ENCODE measurements at regions not wholly inside any gene's neighbourhood (a gene's known extent, or its start where the extent isn't known, plus 50 kb on each side); places are given as distances from the start of the nearest gene placed in this dataset.

DNA sequence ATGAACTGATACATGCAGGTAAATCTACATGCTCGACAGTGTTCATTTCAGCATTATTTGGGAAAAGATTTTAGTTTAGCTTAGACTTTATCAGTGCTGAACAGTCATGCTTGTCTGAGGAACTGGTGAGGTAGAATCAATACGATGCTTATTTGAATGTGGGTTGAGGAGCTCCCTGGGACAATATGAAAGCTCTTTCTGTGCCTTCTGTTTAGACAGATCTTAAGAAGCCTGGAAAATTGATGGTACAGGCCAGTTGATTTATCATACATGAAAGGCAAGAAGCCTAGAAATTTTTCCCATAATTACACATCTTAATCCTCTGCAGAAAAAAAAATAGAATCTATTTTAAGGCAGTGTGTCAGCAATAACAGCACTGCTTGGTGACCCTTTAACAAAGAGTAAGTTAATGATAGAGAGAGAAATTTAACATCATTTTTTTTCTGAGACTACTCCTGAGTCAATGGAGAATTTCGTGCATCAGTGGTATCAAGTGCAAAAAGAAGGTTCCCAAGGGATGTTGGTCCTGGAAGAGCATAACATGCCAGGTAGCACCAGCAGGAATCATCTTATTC is 252.2 kb upstream of the CDH20 start:
- DNase-seq (ENCODE audit: low spot score): no peak

DNA sequence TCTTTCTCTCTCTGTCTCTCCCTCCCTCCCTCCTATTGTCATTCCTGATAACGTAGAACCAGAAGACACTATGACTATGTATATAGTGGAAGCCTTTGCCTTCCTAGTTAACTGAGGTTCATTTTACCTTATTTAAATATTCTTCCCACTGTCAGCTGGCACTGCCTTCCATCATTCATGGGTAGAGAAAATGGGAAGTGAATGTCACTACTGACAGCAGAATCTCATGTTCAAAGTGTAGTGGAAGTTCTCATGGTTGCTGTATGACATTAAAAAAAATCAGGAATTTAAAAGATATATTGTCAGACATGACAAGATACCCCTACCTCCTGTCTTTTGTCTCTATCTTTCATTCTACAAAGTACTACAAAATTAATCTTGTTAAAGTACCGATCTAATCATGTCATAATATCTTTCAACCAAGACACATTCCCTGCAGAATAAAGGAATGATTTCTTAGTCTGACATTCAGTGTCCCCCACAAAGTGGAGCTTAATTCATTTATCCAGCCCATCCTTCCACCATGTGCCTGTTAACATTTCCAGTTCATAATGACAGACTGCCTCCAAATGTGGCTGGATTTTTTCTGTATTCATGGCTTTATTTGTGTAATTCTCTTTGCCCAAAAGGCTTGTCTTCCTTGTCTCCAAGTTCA is 250.1 kb upstream of the CDH20 start:
- no peak for DNase-seq (ENCODE audit: low spot score)

DNA sequence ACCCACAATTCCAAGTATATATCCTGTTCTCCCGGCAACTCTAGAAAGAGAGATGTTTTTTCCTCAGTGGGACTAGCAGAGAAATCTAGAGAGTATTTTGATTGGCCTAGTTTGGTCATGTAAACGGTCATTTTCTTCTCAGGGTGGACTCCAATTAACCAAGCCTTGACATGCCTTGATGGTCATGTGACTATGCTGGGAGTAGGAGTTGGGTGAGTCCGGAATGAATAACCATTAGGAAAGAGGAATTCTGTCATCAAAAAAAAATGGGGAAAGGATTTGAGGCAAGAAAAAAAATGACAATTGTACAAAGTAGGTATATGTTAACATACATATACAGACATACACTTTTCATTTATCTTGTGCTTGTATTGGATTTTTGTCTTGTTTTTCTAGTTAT is 248.2 kb upstream of the CDH20 start:
- DNase-seq (ENCODE audit: low spot score): no peak

DNA sequence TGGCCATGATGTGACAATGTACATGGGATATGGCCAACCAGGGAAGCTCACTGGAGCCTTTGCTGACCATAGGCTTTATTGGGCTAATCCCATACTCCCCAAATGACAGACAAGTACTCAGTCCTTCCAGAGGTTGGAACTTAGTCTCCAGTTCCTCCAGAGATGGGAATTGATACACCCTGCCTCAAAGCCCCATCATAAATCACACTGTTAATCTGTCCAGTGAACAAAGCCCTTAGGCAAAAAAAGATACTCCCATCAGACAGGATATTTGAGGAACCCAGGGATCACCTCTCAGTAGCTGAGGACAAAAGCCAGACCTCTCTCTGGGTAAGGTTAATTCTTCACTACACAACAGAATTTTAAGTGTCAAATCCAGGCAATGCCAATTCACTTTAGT is 247.5 kb upstream of the CDH20 start:
- DNase-seq (ENCODE audit: low spot score): no peak

DNA sequence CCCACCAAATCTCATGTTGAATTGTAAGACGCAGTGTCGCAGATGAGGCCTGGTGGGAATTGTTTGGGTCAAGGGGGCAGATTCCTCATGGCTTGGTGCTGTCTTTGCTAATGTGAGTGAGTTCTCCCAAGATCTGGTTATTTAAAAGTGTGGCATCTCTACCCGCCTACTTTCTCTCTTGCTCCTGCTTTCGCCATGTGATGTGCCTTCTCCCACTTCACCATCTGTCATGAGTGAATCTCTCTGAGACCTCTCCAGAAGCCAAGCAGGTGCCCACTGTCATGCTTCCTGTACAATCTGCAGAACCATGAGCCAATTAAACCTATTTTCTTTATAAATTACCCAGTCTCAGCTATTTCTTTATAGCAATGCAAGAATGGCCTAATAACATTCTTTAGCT is 246.6 kb upstream of the CDH20 start:
- DNase-seq (ENCODE audit: low spot score): no peak

DNA sequence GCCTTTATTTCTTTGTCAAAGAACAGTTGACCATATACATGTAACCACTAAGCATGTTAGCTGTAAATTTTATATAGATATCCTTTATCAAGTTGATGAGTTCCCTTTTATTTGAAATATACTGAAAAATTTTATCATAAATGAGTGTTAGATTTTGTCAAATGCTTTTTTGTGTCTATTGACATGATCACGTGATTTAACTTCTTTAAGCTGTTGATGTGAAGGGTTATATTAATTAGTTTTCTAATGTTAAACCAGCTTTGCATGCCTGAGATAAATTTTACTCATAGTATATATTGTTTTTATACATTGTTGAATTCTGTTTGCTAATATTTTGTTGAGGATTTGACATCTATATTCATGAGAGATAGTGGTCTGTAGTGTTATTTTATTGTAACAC is 241.9 kb upstream of the CDH20 start:
- no peak for DNase-seq (ENCODE audit: low spot score)

DNA sequence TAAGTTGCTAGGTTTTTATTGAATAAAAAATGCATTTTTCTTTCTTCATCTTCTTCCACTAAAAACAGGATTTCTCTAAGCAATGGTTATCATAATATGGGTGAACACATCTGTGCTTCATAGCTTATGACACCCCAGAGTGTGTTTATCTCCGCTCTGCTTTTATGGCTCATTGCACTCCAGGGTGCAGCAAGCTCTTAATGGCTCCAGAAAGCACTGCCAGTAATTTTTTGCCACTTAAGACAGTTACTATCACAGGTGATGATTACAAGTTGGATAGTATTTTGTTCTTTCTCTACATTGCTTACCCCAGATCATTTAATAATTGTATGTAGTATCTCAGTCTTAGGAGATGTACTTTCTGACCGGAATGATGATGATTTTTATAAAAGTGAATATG is 239.3 kb upstream of the CDH20 start:
- DNase-seq (ENCODE audit: low spot score): no peak

DNA sequence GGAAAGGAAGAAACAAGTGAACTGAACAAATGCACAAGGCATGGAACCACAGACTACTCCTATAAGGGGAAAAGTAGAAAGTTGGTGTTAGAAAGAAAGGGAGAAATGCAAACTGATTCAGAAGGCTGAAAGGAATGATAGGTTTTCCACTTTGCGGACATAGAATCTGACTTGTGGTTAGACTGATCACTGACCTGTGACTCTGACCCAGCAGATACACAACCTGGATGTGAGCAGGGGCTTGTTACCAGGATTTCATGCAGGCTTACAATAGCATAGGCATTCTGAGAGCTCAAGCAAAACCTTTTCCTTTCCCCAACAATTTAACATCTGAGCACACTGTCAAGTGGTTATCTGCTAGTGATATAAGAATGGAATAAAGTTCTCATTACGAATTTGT is 237.0 kb upstream of the CDH20 start:
- DNase-seq (ENCODE audit: low spot score): no peak

DNA sequence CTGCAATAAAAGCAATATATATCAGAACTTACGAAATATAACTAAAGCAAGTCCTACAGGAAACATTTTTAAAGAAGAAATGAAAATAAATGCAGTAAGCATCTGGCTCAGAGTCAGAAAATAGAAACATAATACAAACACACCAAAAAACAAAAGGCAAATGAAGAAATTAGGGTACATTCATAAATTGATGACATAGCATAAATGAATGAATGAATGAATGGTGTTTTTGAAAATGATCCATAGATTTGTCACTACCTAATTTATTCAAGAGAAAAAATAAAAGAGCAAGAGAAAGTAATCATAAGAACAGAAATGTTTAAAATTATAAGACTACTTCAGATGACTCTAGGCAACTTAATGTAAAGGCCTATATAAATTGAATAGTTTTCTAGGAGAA is 226.1 kb upstream of the CDH20 start:
- no peak for DNase-seq (ENCODE audit: low spot score)

DNA sequence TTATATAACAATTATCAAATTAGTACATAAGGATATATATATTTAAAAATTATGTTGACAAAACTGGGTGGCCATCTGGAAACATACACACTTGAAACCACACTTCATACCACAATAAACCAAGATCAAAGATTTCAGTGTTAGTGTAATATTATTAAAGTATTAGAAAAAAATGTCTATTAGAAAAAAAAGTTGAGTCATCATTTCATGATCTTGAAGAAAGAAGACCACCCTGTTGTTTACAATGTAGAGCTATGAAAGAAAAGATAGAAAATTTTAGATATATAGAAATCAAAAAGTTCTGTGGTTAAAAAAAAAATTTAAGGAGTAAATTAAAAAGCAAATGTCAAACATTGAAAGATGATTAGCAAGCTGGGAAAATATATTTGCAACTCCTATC is 224.5 kb upstream of the CDH20 start:
- DNase-seq (ENCODE audit: low spot score): no peak

DNA sequence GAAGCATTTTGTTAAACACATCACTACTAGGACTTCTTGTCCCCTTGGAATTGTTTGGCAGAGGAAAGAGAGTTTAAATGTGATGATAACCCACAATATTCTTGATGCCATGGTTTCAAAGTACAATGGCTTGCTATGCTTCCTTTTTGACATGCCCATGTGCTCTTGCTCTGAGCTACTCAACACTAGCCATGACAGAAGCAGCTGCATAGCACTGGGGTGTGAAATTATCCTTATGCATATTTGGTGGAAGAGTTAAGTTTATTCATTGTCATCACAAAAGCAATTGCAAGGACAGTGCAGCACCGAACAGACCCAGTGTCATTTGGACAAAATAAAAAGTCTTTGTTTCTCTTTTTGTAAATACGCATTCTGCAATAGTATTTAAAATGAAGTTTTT is 209.9 kb upstream of the CDH20 start:
- no peak for DNase-seq (ENCODE audit: low spot score)

DNA sequence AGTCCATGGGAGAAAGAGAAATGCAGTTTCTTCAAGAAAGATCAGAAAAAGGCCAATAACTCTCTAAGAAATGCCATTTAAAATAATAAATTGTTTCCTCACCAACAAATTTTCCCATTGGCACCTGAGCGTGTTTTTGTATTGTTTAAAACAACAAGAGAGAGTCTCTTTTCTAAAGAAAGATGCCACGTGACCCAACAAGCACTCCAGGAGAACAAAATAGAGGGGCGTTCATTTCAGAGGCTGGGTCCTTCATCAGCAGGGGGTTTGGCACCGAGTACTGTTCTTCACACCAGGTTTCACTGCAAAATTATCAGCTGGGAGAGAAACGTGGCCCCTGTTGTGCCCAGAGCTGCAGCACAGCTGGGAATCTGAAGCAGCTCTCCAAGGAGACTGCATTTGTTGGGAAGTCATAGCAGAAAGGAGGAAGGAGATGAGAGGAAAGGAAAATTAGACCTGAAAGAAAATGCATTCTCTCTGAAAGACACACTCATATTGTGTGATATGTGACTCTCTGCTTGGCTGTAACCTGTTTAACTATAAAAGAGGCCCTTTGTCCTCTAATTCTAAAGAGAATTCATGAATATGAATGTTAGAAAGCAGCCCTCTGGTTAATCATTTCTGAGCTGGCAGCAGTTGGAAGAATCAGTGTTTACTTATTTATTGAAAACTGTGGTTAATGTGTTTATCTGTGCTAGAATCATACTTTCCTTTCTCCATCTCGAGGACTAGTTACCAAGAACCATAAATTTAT is 205.3 kb upstream of the CDH20 start:
- DNase-seq (ENCODE audit: low spot score): no peak

DNA sequence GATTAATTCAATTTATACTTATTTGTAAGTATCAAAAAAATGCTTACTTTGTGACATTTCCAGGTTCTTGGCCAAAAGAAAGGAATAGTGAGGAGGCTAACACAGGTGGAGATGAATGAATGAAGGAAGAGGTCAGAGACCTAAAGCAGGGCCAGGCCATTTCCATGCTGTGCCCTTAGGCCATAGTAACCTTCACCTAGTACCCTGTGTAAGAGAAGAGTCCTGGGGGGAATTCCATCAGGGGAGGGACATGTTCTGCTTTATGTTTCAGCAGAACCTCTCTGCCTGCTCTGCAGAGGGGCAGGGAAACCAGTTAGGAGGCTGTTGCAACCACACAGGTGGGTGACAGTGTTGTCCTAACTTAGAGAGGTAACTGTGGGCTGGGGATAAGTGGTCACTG is 204.2 kb upstream of the CDH20 start:
- DNase-seq (ENCODE audit: low spot score): no peak

DNA sequence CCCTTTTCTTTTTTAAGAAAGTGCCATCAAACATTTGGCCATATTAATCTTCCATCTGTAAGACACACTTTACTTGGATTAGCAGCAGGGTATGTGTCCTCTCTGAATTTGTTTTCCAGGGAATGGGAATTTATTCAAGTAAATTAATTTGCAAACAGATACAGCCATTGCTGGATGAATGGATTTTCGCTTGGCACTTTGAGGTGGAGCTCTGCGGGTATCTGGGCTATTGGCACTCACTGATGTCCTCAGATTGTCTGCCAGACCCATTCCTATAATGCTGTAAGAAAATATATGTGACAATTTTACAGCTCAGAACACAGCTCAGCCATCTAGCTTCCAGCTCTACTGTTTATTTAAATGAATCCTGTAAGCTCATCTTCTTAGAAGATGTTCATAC is 201.2 kb upstream of the CDH20 start:
- DNase-seq (ENCODE audit: low spot score): no peak

DNA sequence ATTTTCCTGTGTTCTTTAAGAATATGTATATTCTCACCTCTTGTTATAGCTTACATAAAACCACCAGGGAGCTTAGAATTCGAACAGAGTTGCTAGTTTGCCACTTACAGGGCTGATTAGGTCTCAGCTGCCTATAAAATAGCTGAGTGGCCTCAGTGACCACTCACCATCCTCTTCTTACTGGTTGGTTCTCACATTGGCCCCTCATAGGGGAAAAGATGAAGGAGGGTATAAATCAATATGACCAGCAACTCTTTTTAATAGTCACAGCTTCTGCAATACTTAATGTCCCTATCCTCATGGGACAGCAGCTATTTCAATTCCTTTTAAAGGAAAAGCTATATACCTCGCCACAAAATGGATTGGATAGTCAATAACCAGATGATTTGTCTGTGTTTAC is 199.4 kb upstream of the CDH20 start:
- no peak for DNase-seq (ENCODE audit: low spot score)

DNA sequence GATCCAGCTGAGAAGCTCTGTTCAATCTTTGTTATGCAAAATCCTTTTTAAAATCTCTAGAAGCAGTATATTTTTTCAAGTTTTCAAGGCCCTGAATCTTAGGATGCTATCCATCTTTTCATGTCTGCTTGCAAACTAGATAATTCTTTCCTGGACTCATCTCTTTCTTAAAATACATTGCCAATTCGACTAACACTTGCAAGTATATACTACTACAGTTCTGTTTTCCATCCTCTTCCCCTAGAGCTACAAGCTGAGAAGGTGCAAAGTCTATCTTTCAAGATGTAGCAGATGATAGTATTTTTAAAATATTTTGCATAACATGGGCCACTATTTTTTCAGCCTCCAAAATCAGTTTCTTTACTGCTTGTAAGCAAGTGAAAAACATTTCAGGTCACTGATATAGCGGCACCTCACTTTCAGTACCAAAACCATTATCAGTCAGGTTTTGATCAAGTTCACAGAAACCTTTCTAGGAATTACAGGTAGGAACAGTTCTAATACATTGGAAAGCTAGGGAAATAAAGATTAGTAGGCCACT is 196.4 kb upstream of the CDH20 start:
- no peak for DNase-seq (ENCODE audit: low spot score)

DNA sequence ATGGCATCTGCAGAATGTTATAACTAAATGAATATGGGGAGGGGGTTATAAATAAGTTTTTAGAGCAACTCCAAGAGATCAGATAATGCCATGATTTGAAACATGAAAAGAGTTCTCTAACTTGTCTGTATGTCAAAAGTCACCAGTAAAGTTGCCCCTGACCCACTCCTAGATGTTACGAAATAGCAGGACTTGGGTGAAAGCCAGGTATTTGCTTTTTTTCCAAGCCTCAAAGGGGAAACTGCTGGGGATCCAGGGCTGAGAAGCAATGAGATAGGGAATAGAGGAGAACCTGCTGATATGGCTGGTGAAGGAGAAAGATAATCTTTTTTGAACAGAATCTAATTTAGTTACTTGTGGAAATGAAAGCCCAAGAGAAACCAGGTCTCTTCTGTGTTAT is 191.5 kb upstream of the CDH20 start:
- no peak for DNase-seq (ENCODE audit: low spot score)

DNA sequence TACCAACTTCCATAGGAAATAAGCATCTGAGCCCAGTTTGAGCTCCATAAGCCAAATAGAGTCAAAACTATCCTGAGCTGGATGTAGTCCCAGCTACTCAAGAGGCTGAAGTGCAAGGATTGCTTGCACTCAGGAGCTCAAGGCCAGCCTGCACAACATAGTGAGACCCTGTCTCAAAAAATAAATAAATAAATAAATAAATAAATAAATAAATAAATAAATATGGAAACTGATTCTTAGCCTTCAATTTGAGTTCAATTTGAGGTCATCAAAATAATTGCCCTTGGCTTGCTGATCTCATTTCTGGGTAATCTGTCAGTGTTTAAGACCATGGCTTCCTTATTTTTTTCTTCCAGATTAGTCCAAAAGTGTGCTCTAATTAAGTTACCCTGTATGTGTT is 184.9 kb upstream of the CDH20 start:
- no peak for DNase-seq (ENCODE audit: low spot score)

DNA sequence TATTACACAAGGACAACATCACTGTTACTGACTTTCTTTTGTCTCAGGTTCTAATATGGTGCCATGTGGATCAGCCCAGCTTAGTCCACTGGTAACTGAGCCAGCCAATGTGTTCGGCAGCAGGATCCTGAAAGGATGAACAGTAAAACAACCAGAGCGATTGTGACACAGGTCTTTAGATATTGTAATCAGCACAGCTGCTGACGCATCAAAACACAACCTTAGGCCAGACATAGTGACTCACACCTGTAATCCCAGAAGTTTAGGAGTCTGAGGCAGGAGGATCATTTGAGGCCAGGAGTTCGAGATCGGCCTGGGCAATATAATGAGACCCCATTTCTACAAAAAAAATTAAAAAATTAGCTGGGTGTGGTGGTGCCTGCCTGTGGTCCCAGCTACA is 183.4 kb upstream of the CDH20 start:
- no peak for DNase-seq (ENCODE audit: low spot score)

DNA sequence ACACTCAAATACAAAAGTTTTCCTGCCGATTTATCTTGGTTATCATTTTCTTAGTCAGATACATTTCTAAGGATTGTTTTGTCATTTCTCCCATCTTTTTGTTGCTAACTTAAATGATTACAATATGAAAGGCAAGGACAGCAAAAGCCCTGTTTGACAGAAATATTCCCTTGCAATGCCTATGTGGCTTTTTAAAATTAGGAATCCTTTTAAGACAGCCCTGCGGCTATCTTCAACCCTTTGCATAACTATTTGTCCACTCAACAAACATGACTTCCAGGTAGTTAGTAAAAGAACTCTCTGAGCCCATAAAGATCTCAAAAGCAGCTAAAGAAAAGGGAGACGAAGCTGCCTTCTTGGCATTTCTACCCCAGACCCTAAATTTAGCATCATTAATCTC is 179.7 kb upstream of the CDH20 start:
- no peak for DNase-seq (ENCODE audit: low spot score)

DNA sequence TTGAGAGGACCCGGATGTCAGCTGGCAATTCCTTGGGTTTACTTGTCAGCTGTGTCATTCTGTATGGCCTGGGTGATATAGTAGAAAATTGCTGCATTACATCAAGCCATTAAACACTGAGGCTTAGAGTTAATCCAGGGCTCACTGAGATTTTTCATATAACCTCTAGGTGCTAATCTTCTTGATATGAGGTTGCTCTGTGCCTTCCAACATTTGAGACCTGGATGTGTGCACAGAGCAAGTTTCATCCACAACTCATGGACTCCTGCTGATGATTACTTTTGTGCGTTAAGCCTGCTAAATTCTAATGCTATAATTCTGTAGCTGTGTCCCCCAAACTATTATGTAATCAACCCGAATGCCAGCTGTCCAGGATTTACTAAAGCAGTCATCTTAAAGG is 178.4 kb upstream of the CDH20 start:
- DNase-seq (ENCODE audit: low spot score): no peak

DNA sequence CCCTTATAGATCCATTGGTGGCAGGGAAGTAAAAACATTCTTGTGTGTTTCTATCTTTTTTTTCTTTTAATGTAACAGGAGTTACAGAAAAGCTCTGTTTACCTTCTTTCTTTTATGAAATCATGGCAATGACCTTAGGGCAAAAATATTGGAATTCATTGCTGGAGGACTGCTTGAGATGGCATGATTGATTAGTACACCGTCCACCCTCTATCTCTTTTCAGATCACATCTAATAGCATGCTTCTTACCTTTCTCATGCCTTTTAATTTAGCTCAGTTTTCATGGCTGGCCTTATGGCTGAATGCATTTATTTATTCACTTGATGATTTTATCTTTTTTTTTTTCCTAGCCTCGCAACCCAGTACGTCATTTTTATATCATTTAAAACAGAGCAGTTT is 177.6 kb upstream of the CDH20 start:
- no peak for DNase-seq (ENCODE audit: low spot score)

DNA sequence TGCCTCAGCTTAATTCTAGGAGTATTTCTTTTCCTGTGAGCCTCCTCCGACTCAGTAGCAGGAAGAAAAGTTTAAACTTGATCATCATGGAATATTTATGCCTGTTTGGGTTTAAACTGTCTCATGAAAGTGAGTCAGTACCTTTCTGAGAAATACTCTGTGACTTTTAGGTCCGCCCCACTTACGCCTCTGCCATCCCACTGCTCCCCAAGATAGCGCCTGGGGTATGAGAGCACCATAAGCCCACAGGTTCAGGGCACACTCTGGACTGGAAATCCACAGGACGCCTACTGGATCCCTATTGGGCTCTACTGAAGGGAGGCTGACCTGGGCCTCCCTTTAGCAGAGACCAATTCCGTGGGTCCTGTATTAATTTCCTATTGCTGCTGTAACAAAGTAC is 175.8 kb upstream of the CDH20 start:
- no peak for DNase-seq (ENCODE audit: low spot score)

Measured in SK-N-DZ (cell line).